WTC11 (cell line): ENCODE measurements at regions not wholly inside any gene's neighbourhood (a gene's known extent, or its start where the extent isn't known, plus 50 kb on each side); places are given as distances from the start of the nearest gene placed in this dataset.

Source experiments
- ATAC-seq: fragments of 200-7000 bp; cut with Tn5 transposase; 2 replicates; pipeline ENCODE4 v1.10.0; 2021; ENCODE audit warnings: mild to moderate bottlenecking, moderate library complexity
- CTCF ChIA-PET: fragments of 300-600 bp; sonication (Branson Sonifier 250); formaldehyde crosslinking; loops from one replicate; lab custom pipeline; 2021; ENCODE audit warnings: antibody characterized with exemption; lab: Charles Lee
- POLR2A ChIA-PET: fragments of 350-600 bp; sonication (Branson Sonifier 250); formaldehyde crosslinking; loops from one replicate; lab custom pipeline; 2021; ENCODE audit warnings: antibody characterized with exemption; lab: Charles Lee
- DNase-seq: peaks from one replicate; pipeline ENCODE4 v3.0.0; 2021; ENCODE audit warnings: low spot score
- H3K27ac Mint-ChIP-seq: 2 replicates; pipeline ENCODE4 v1.8.0; 2021; ENCODE audit warnings: mixed read lengths
- H3K27me3 Mint-ChIP-seq: 2 replicates; pipeline ENCODE4 v1.8.0; 2021; ENCODE audit warnings: low read depth, mild to moderate bottlenecking, moderate library complexity, mixed read lengths
- H3K36me3 Mint-ChIP-seq: 2 replicates; pipeline ENCODE4 v1.8.0; 2021; ENCODE audit warnings: mixed read lengths
- H3K4me1 Mint-ChIP-seq: 2 replicates; pipeline ENCODE4 v1.8.0; 2022; ENCODE audit warnings: mixed read lengths
- H3K4me3 Mint-ChIP-seq: 2 replicates; pipeline ENCODE4 v1.8.0; 2021; ENCODE audit warnings: mild to moderate bottlenecking, moderate library complexity, mixed read lengths
- H3K9me3 Mint-ChIP-seq: 2 replicates; pipeline ENCODE4 v1.8.0; 2021; ENCODE audit warnings: mixed read lengths
- CREB1 ChIP-seq: sonication (generic); formaldehyde crosslinking; IDR thresholded peaks from 2 replicates; pipeline ENCODE4 v1.8.0; 2023; ENCODE audit warnings: mild to moderate bottlenecking, missing genetic modification reagents
- CREM ChIP-seq: sonication (generic); formaldehyde crosslinking; IDR thresholded peaks from 2 replicates; pipeline ENCODE4 v1.8.1; 2022; ENCODE audit warnings: mild to moderate bottlenecking, missing genetic modification reagents, moderate library complexity
- EMX1 ChIP-seq: fragments of 250-450 bp; sonication (Bioruptor Pico); IDR thresholded peaks from 2 replicates; pipeline ENCODE4 v1.8.0; 2021; ENCODE audit warnings: mild to moderate bottlenecking
- ESRRA ChIP-seq: sonication (generic); formaldehyde crosslinking; IDR thresholded peaks from 2 replicates; pipeline ENCODE4 v1.8.1; 2022; ENCODE audit warnings: mild to moderate bottlenecking, missing genetic modification reagents, borderline replicate concordance
- ETV6 ChIP-seq: sonication (generic); formaldehyde crosslinking; IDR thresholded peaks from 2 replicates; pipeline ENCODE4 v1.8.1; 2022; ENCODE audit warnings: mild to moderate bottlenecking, missing genetic modification reagents
- GTF2I ChIP-seq: fragments of 250-450 bp; sonication (Bioruptor Pico); conservative IDR thresholded peaks from 2 replicates; pipeline ENCODE4 v1.4.0; 2021; ENCODE audit warnings: mild to moderate bottlenecking
- HMGA2 ChIP-seq: fragments of 250-450 bp; sonication (Bioruptor Pico); IDR thresholded peaks from 2 replicates; pipeline ENCODE4 v1.4.0; 2021; ENCODE audit warnings: mild to moderate bottlenecking, moderate library complexity
- IRF2 ChIP-seq: sonication (generic); formaldehyde crosslinking; IDR thresholded peaks from 2 replicates; pipeline ENCODE4 v1.8.0; 2022; ENCODE audit warnings: low read depth, missing genetic modification reagents, borderline replicate concordance
- KAT7 ChIP-seq: sonication (generic); formaldehyde crosslinking; IDR thresholded peaks from 2 replicates; pipeline ENCODE4 v1.8.1; 2023; ENCODE audit warnings: missing genetic modification reagents, mild to moderate bottlenecking, borderline replicate concordance
- NFATC4 ChIP-seq: fragments of 250-450 bp; sonication (Bioruptor Pico); IDR thresholded peaks from 2 replicates; pipeline ENCODE4 v1.9.0; 2021; ENCODE audit warnings: mild to moderate bottlenecking
- NFE2L1 ChIP-seq: sonication (generic); formaldehyde crosslinking; IDR thresholded peaks from 2 replicates; pipeline ENCODE4 v1.8.1; 2023; ENCODE audit warnings: missing genetic modification reagents
- PRRX2 ChIP-seq: fragments of 250-450 bp; sonication (Bioruptor Pico); IDR thresholded peaks from 2 replicates; pipeline ENCODE4 v1.8.0; 2021; ENCODE audit warnings: mild to moderate bottlenecking
- SMAD4 ChIP-seq: sonication (generic); formaldehyde crosslinking; IDR thresholded peaks from 2 replicates; pipeline ENCODE4 v1.8.0; 2022; ENCODE audit warnings: mild to moderate bottlenecking, missing genetic modification reagents
- SP1 ChIP-seq: sonication (generic); formaldehyde crosslinking; conservative IDR thresholded peaks from 2 replicates; pipeline ENCODE4 v1.8.1; 2022; ENCODE audit warnings: missing genetic modification reagents
- TCF7 ChIP-seq: sonication (generic); formaldehyde crosslinking; IDR thresholded peaks from 2 replicates; pipeline ENCODE4 v1.8.0; 2022; ENCODE audit warnings: mild to moderate bottlenecking, low read depth, missing genetic modification reagents, moderate library complexity
- TEAD4 ChIP-seq: sonication (generic); formaldehyde crosslinking; IDR thresholded peaks from 2 replicates; pipeline ENCODE4 v1.8.0; 2022; ENCODE audit warnings: mild to moderate bottlenecking, missing genetic modification reagents
- ZNF671 ChIP-seq: fragments of 250-450 bp; sonication (Bioruptor Pico); IDR thresholded peaks from 2 replicates; pipeline ENCODE4 v1.8.0; 2021; ENCODE audit warnings: mild to moderate bottlenecking
- TF ChIP-seq, protein P1 (sequence below): fragments of 250-450 bp; sonication (Bioruptor Pico); IDR thresholded peaks from 2 replicates; pipeline ENCODE4 v1.9.0; 2021; ENCODE audit warnings: mild to moderate bottlenecking
- TF ChIP-seq, protein P2 (sequence below): sonication (generic); formaldehyde crosslinking; IDR thresholded peaks from 2 replicates; pipeline ENCODE4 v1.8.1; 2023; ENCODE audit warnings: mild to moderate bottlenecking, missing genetic modification reagents, moderate library complexity
- TF ChIP-seq, protein P3 (sequence below): sonication (generic); formaldehyde crosslinking; conservative IDR thresholded peaks from 2 replicates; pipeline ENCODE4 v1.8.1; 2023; ENCODE audit warnings: mild to moderate bottlenecking, low read depth, missing genetic modification reagents, moderate library complexity
- TF ChIP-seq, protein P4 (sequence below): sonication (generic); formaldehyde crosslinking; IDR thresholded peaks from 2 replicates; pipeline ENCODE4 v1.8.1; 2022; ENCODE audit warnings: mild to moderate bottlenecking, missing genetic modification reagents, moderate library complexity, borderline replicate concordance
- TF ChIP-seq, protein P5 (sequence below): sonication (generic); formaldehyde crosslinking; IDR thresholded peaks from 2 replicates; pipeline ENCODE4 v1.8.1; 2022; ENCODE audit warnings: low read depth, missing genetic modification reagents, borderline replicate concordance
- TF ChIP-seq, protein P6 (sequence below): fragments of 250-450 bp; sonication (Bioruptor Pico); IDR thresholded peaks from 2 replicates; pipeline ENCODE4 v1.9.0; 2021; ENCODE audit warnings: mild to moderate bottlenecking, borderline replicate concordance
- TF ChIP-seq, protein P7 (sequence below): fragments of 250-450 bp; sonication (Bioruptor Pico); conservative IDR thresholded peaks from 2 replicates; pipeline ENCODE4 v1.9.0; 2021; ENCODE audit warnings: mild to moderate bottlenecking

DNA sequence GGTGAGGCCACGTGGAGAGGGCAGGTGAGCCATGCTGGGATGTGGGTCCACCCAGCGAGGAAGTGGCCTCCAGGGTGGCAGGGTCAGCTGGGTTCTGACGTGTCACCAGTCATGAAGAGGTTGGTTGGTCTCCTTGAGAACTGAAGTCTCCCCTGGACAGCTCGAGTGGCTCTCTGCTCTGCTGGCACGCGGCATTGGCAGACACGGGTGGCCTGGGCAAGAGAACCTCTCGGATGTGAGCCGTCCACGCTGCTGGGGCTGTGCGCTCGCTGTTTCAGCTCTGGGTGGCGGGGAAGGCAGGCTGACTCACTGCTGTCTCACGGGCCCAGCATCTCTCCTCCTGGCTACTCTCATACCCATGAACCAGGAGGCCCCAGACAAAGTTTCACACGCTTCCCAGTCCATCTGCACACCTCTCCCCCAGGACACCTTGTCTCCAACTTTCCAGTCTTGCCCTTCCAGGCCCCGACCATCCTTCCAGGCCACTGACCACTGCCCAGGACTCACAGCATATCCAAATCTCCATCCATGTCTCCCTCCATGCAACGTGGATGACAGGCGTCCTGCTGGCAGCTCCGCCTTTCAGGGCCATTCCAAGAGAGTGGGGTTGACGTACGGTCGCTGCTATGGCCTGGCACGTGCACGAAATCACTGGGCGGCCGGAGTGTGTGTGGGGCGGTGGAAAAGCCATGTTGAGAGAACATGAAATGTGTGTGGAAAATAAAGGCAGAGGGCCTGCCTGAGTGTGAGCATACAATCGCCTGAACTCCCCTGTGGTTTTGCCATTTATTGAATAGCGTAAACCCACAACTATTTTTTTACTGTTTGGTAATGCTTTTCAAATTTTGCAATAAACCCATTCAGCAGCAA lies 145.0 kb upstream of the COL5A1 start:
- Mint-ChIP-seq H3K4me1 (peaks cover 4% of the 10 kb centered on the region), H3K36me3 (no peaks in the 10 kb centered on the region)
- TF ChIP-seq TCF7 (CRISPR knock-in tag) (no peak), NFATC4 (CRISPR knock-in tag) (no peak), GTF2I (CRISPR knock-in tag) (no peak), EMX1 (CRISPR knock-in tag) (no peak), HMGA2 (CRISPR knock-in tag) (no peak), ETV6 (CRISPR knock-in tag) (no peak), IRF2 (CRISPR knock-in tag) (no peak), SP1 (no peak), CREM (no peak), ESRRA (no peak), CREB1 (CRISPR knock-in tag) (no peak), PRRX2 (no peak), NFE2L1 (CRISPR knock-in tag) (no peak), KAT7 (CRISPR knock-in tag) (no peak), ZNF671 (CRISPR knock-in tag) (no peak)
- TF ChIP-seq, protein P1, sequence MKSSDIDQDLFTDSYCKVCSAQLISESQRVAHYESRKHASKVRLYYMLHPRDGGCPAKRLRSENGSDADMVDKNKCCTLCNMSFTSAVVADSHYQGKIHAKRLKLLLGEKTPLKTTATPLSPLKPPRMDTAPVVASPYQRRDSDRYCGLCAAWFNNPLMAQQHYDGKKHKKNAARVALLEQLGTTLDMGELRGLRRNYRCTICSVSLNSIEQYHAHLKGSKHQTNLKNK (CRISPR knock-in tag), result no peak
- TF ChIP-seq, protein P2, sequence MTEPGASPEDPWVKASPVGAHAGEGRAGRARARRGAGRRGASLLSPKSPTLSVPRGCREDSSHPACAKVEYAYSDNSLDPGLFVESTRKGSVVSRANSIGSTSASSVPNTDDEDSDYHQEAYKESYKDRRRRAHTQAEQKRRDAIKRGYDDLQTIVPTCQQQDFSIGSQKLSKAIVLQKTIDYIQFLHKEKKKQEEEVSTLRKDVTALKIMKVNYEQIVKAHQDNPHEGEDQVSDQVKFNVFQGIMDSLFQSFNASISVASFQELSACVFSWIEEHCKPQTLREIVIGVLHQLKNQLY, result no peak
- TF ChIP-seq, protein P3, sequence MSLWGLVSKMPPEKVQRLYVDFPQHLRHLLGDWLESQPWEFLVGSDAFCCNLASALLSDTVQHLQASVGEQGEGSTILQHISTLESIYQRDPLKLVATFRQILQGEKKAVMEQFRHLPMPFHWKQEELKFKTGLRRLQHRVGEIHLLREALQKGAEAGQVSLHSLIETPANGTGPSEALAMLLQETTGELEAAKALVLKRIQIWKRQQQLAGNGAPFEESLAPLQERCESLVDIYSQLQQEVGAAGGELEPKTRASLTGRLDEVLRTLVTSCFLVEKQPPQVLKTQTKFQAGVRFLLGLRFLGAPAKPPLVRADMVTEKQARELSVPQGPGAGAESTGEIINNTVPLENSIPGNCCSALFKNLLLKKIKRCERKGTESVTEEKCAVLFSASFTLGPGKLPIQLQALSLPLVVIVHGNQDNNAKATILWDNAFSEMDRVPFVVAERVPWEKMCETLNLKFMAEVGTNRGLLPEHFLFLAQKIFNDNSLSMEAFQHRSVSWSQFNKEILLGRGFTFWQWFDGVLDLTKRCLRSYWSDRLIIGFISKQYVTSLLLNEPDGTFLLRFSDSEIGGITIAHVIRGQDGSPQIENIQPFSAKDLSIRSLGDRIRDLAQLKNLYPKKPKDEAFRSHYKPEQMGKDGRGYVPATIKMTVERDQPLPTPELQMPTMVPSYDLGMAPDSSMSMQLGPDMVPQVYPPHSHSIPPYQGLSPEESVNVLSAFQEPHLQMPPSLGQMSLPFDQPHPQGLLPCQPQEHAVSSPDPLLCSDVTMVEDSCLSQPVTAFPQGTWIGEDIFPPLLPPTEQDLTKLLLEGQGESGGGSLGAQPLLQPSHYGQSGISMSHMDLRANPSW, result no peak
- TF ChIP-seq, protein P4, sequence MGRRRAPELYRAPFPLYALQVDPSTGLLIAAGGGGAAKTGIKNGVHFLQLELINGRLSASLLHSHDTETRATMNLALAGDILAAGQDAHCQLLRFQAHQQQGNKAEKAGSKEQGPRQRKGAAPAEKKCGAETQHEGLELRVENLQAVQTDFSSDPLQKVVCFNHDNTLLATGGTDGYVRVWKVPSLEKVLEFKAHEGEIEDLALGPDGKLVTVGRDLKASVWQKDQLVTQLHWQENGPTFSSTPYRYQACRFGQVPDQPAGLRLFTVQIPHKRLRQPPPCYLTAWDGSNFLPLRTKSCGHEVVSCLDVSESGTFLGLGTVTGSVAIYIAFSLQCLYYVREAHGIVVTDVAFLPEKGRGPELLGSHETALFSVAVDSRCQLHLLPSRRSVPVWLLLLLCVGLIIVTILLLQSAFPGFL (CRISPR knock-in tag), result no peak
- TF ChIP-seq, protein P5, sequence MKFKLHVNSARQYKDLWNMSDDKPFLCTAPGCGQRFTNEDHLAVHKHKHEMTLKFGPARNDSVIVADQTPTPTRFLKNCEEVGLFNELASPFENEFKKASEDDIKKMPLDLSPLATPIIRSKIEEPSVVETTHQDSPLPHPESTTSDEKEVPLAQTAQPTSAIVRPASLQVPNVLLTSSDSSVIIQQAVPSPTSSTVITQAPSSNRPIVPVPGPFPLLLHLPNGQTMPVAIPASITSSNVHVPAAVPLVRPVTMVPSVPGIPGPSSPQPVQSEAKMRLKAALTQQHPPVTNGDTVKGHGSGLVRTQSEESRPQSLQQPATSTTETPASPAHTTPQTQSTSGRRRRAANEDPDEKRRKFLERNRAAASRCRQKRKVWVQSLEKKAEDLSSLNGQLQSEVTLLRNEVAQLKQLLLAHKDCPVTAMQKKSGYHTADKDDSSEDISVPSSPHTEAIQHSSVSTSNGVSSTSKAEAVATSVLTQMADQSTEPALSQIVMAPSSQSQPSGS (CRISPR knock-in tag), result no peak
- TF ChIP-seq, all 79 proteins: peak for 0
- DNase-seq (no peak), ATAC-seq (no peak)
- Mint-ChIP-seq H3K27me3 (peaks cover 13% of the 10 kb centered on the region), H3K9me3 (no peaks in the 10 kb centered on the region), H3K27ac (no peak overlapping the region), H3K4me3 (no peak overlapping the region)
- POLR2A ChIA-PET, result no interaction called here
- CTCF ChIA-PET, result no interaction called here

DNA sequence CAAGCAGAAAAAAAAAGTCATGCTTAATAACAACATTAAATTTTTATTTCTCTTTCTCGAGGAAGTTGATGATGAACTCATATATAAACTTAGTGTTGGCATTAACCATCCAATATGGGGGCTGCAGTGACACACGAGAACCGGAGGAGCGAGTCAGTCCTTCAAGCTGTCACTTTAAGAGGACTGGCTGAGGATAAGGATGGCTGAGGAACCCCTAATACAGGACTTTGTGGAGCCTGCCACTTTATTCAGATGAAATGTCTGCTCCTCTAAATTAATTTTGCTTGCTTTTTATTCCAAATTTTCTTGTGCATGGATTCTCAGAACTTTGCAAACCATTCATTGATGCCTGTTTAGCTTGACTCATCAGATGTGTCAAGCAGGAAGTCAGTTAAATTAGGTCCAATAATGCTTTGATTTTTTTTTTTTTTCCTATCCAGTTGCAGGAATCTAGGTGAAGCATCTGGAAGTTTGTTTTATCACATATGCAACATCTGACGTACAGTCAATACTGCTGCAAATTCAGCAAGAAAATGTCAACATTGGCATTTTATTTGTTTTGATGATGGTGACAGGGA lies 144.2 kb upstream of the COL5A1 start:
- ATAC-seq (no peak), DNase-seq (no peak)
- Mint-ChIP-seq H3K36me3 (no peaks in the 10 kb centered on the region), H3K9me3 (no peaks in the 10 kb centered on the region), H3K27me3 (peaks cover 18% of the 10 kb centered on the region), H3K4me3 (no peak overlapping the region), H3K4me1 (peaks cover 4% of the 10 kb centered on the region), H3K27ac (no peak overlapping the region)
- ChIA-PET POLR2A (no interaction called here), CTCF (no interaction called here)
- no peak for TF ChIP-seq SMAD4
- TF ChIP-seq, protein P6, sequence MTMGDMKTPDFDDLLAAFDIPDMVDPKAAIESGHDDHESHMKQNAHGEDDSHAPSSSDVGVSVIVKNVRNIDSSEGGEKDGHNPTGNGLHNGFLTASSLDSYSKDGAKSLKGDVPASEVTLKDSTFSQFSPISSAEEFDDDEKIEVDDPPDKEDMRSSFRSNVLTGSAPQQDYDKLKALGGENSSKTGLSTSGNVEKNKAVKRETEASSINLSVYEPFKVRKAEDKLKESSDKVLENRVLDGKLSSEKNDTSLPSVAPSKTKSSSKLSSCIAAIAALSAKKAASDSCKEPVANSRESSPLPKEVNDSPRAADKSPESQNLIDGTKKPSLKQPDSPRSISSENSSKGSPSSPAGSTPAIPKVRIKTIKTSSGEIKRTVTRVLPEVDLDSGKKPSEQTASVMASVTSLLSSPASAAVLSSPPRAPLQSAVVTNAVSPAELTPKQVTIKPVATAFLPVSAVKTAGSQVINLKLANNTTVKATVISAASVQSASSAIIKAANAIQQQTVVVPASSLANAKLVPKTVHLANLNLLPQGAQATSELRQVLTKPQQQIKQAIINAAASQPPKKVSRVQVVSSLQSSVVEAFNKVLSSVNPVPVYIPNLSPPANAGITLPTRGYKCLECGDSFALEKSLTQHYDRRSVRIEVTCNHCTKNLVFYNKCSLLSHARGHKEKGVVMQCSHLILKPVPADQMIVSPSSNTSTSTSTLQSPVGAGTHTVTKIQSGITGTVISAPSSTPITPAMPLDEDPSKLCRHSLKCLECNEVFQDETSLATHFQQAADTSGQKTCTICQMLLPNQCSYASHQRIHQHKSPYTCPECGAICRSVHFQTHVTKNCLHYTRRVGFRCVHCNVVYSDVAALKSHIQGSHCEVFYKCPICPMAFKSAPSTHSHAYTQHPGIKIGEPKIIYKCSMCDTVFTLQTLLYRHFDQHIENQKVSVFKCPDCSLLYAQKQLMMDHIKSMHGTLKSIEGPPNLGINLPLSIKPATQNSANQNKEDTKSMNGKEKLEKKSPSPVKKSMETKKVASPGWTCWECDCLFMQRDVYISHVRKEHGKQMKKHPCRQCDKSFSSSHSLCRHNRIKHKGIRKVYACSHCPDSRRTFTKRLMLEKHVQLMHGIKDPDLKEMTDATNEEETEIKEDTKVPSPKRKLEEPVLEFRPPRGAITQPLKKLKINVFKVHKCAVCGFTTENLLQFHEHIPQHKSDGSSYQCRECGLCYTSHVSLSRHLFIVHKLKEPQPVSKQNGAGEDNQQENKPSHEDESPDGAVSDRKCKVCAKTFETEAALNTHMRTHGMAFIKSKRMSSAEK (CRISPR knock-in tag), result no peak
- no peak for TF ChIP-seq TEAD4 (CRISPR knock-in tag)
- TF ChIP-seq, protein P7, sequence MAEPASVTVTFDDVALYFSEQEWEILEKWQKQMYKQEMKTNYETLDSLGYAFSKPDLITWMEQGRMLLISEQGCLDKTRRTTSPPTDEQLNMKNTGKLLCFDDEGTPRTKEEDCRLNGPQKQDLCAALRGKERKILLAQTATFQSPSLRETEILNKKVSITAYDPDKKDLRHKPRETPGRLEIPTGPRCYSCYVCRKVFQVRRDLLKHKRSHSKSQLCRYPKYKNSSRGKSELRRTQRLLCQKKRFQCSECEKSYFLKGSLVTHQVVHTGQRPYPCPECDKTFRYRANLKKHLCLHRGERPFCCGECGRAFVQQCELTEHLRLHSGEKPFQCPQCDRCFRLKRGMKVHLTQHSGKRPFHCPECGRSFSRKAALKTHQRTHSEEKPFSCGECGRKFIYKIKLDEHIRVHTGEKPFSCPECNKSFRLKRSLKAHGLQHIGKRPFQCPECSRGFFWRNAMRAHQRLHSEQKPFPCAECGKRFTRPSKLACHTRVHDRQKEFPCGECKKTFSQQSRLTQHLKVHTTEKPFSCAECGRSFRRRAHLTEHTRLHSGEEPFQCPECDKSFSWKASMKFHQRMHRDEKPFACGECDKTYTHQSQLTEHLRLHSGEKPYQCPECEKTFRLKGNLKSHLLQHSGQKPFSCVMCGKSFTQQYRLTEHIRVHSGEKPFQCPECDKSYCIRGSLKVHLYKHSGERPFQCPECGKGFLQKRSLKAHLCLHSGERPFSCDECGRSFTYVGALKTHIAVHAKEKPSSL (CRISPR knock-in tag), result no peak
